Activated T-cell treated with anti-CD3 and anti-CD28 coated beads, Interleukin-2, amount 50 U/mL, for 72 hours (primary cell): ENCODE measurements at regions not wholly inside any gene's neighbourhood (a gene's known extent, or its start where the extent isn't known, plus 50 kb on each side); places are given as distances from the start of the nearest gene placed in this dataset.
"Not testable (repeated sequence)": the region's sequence is repeated elsewhere in the genome, so short reads cannot be mapped to it uniquely, and the experiment has no call there.

ENCODE experiments used
- ATAC-seq, 2 donors: fragments of 150-1000 bp; cut with Tn5 transposase; replicated peaks in 1 of 2; 2 replicates each; pipeline ENCODE4 v1.10.0; 2021; ENCODE audit warnings: moderate library complexity in 2 of 2, mild to moderate bottlenecking in 1 of 2
- DNase-seq, 2 donors: peaks; one replicate each; pipeline ENCODE4 v3.0.0; 2021 to 2022; ENCODE audit warnings: mixed read lengths in 1 of 2
- H3K27ac Mint-ChIP-seq: one replicate; pipeline ENCODE4 v1.8.0; 2022; ENCODE audit warnings: mild to moderate bottlenecking, moderate library complexity, mixed read lengths
- H3K27me3 Mint-ChIP-seq: one replicate; pipeline ENCODE4 v1.8.0; 2022; ENCODE audit warnings: low read depth, mixed read lengths
- H3K36me3 Mint-ChIP-seq, 2 donors: one replicate each; pipeline ENCODE4 v1.8.0; 2022; ENCODE audit warnings: mixed read lengths in 2 of 2, mild to moderate bottlenecking in 1 of 2; ENCODE audit not compliant: insufficient read depth in 2 of 2
- H3K4me1 Mint-ChIP-seq: one replicate; pipeline ENCODE4 v1.8.0; 2022; ENCODE audit warnings: low read depth, mixed read lengths
- H3K4me3 Mint-ChIP-seq, 2 donors: one replicate each; pipeline ENCODE4 v1.8.0; 2022; ENCODE audit warnings: mild to moderate bottlenecking in 2 of 2, mixed read lengths in 2 of 2, moderate library complexity in 2 of 2
- H3K9me3 Mint-ChIP-seq, 2 donors: one replicate each; pipeline ENCODE4 v1.8.0; 2022; ENCODE audit warnings: mixed read lengths in 2 of 2

DNA sequence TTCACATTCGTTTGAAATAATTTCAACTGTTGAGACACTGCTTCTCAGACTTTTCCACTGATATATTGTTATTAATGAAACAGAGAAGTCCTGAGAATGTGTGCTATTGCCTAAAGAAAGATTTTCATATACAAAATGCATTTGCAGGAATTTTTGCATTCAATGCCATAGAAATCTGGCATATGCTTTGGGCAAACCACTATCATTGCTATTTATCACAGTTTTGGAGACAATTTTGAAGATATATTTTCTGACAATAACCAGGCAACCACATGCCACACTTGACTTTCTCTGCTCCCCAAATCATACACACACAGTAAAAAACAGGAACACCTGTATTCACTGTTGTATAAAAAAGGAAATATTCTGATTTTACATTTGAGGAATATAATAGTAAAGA is 1303.7 kb upstream of the IGFBP7 start:
- H3K27me3 Mint-ChIP-seq, result no peaks in the 10 kb centered on the region
- no peak overlapping the region for H3K27ac Mint-ChIP-seq
- no peaks in the 10 kb centered on the region for H3K36me3 Mint-ChIP-seq

DNA sequence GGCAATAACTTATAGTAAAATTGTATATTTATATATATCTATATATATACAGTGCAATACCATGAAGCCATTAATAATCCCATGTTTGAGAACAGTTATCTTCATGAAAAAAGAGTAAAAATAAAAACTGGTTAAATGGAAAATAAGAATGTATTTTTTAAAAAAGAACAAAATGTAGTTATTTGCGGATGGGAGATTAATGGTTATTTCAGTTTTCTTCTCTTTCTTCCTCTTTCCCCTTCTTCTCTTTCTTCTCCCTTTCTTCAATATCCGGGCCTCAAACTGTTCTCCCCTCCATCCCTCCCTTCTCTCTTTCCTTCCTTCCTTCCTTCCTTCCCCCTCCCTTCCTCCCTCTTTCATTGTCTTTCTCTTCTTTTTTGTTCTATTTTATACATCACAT is 1301.7 kb upstream of the IGFBP7 start:
- Mint-ChIP-seq H3K36me3 (no peaks in the 10 kb centered on the region), H3K27ac (no peak overlapping the region), H3K4me3 (no peak overlapping the region), H3K9me3 (peaks cover 2% of the 10 kb centered on the region in 2 donors), H3K27me3 (no peaks in the 10 kb centered on the region), H3K4me1 (no peaks in the 10 kb centered on the region)
- DNase-seq (no peak), ATAC-seq (no peak)

More for the DNA sequence above, 1303.7 kb upstream of the IGFBP7 start:
- no peak for DNase-seq
- Mint-ChIP-seq H3K4me1 (no peaks in the 10 kb centered on the region), H3K9me3 (peaks cover 2% of the 10 kb centered on the region in 2 donors), H3K4me3 (no peak overlapping the region)
- no peak for ATAC-seq

- Mint-ChIP-seq H3K36me3 (no peaks in the 10 kb centered on the region), H3K9me3 (peaks cover 3 to 5% of the 10 kb centered on the region in 2 donors), H3K27me3 (no peaks in the 10 kb centered on the region), H3K4me3 (no peak overlapping the region), H3K27ac (no peak overlapping the region), H3K4me1 (no peaks in the 10 kb centered on the region)
- no peak for ATAC-seq
- DNase-seq, result no peak
These were observed 1296.6 kb upstream of the IGFBP7 start for GRCh38 chr4:58406762-58407161.

GRCh38 chr4:58368221-58368620 is 1258.0 kb upstream of the IGFBP7 start:
- no peaks in the 10 kb centered on the region for H3K27me3 Mint-ChIP-seq
- no peak for ATAC-seq
- H3K4me3 Mint-ChIP-seq, result no peak overlapping the region
- DNase-seq, result no peak
- H3K9me3 Mint-ChIP-seq, result peaks cover 1 to 8% of the 10 kb centered on the region in 2 donors
- no peak overlapping the region for H3K27ac Mint-ChIP-seq
- H3K4me1 Mint-ChIP-seq, result no peaks in the 10 kb centered on the region
- no peaks in the 10 kb centered on the region for H3K36me3 Mint-ChIP-seq

DNA sequence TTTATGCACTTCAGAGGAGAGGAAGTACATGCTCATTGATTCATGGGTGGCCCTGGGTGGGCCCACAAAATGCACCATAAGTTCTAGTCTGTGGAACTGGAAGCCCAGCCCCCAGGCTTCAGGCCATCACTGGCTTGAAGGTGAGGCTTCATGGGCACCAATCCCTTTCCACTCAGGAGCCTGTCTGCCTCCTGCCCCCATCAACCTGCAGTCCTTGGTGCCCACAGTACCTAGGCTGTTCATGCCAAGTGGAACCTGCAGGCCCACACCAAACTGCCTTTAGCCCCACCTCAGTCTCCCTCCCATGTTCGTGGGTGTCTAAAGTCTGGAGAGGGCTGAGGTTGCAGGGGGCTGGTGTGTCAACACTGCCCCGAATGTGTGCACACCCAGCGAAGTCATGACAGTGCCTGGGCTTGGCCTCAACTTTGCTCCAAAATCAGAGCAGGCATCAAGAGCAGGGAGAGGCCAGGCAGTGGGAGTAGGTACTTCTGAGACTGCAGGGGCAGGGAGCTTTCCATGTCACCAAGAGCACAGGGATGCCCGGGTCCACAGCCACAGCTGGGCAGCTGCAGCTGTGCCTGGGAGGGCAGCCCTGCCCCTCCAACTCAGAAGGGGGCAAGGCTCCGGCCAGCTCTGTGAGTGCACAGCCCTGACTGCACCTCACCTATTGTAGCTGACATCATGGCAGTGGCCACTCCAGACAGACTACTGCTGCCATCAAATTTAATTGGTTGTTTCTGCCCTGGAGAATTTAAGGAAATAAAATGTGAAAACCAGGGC is 1250.4 kb upstream of the IGFBP7 start:
- DNase-seq (no peak), ATAC-seq (no peak)
- Mint-ChIP-seq H3K4me1 (no peaks in the 10 kb centered on the region), H3K27ac (no peak overlapping the region), H3K27me3 (no peaks in the 10 kb centered on the region), H3K4me3 (no peak overlapping the region), H3K36me3 (peaks cover 0 to 2% of the 10 kb centered on the region in 2 donors), H3K9me3 (peaks cover 6 to 8% of the 10 kb centered on the region in 2 donors)

- DNase-seq, result no peak
- H3K36me3 Mint-ChIP-seq, result peaks cover 0 to 2% of the 10 kb centered on the region in 2 donors
- H3K4me3 Mint-ChIP-seq, result no peak overlapping the region
- no peak overlapping the region for H3K27ac Mint-ChIP-seq
- H3K27me3 Mint-ChIP-seq, result no peaks in the 10 kb centered on the region
- ATAC-seq, result no peak
- peaks cover 6 to 8% of the 10 kb centered on the region in 2 donors for H3K9me3 Mint-ChIP-seq
- H3K4me1 Mint-ChIP-seq, result no peaks in the 10 kb centered on the region
These were observed 1249.4 kb upstream of the IGFBP7 start for GRCh38 chr4:58359590-58359989.

- peaks cover 6 to 8% of the 10 kb centered on the region in 2 donors for H3K9me3 Mint-ChIP-seq
- H3K36me3 Mint-ChIP-seq, result peaks cover 0 to 2% of the 10 kb centered on the region in 2 donors
- no peaks in the 10 kb centered on the region for H3K27me3 Mint-ChIP-seq
- DNase-seq (no peak), ATAC-seq (no peak)
- no peaks in the 10 kb centered on the region for H3K4me1 Mint-ChIP-seq
- no peak overlapping the region for H3K4me3 Mint-ChIP-seq
- H3K27ac Mint-ChIP-seq, result no peak overlapping the region
These were observed 1247.8 kb upstream of the IGFBP7 start for GRCh38 chr4:58357947-58358346.

GRCh38 chr4:58325070-58325469 is 1214.9 kb upstream of the IGFBP7 start:
- Mint-ChIP-seq H3K4me1 (no peaks in the 10 kb centered on the region), H3K9me3 (no peaks in the 10 kb centered on the region), H3K4me3 (no peak overlapping the region), H3K27ac (no peak overlapping the region), H3K27me3 (no peaks in the 10 kb centered on the region), H3K36me3 (no peaks in the 10 kb centered on the region)
- ATAC-seq (no peak), DNase-seq (no peak)

DNA sequence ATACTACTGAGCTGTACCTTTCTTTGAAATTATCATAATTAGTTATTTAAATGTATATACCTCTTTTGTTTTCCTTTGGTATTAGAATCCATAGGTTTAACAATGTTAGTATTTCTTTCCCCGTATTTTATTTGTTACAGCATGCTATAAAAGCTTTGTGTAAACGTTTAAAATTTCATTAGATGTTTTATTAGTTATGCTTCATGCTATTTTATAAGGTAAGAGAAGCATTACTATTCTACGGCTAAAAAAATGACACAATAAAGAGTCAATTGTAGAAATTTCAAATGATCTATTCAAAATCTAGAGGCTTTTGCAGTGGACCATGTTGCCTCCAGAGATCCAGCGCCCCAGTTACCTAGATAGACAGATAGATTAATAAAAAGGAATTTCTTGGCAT is 1203.3 kb upstream of the IGFBP7 start:
- no peaks in the 10 kb centered on the region for H3K36me3 Mint-ChIP-seq
- H3K4me3 Mint-ChIP-seq, result no peak overlapping the region
- H3K27ac Mint-ChIP-seq, result no peak overlapping the region
- no peaks in the 10 kb centered on the region for H3K27me3 Mint-ChIP-seq
- no peaks in the 10 kb centered on the region for H3K4me1 Mint-ChIP-seq
- DNase-seq (no peak), ATAC-seq (no peak)
- H3K9me3 Mint-ChIP-seq, result peaks cover 3 to 5% of the 10 kb centered on the region in 2 donors

DNA sequence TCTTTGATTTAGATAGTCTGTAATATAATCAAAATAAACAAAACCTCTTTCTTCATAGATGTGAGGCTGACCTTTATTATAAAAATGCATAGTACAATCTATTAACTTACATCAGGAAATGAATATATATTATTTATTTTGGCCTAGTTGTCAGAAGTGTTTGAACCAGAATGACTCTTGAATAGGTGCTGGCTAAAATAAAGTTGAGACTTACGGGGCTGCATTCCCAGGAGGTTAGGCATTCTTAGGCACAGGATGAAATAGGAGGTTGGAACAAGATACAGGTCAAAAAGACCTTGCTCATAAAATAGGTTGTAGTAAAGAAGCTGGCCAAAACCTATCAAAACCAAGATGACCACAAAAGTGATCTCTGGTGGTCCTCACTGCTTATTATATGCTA is 1193.3 kb upstream of the IGFBP7 start:
- Mint-ChIP-seq H3K27ac (no peak overlapping the region), H3K27me3 (no peaks in the 10 kb centered on the region), H3K4me1 (no peaks in the 10 kb centered on the region), H3K36me3 (no peaks in the 10 kb centered on the region), H3K9me3 (peaks cover 0 to 5% of the 10 kb centered on the region in 2 donors), H3K4me3 (no peak overlapping the region)
- DNase-seq, result no peak
- no peak for ATAC-seq

GRCh38 chr4:58301376-58301999 is 1191.3 kb upstream of the IGFBP7 start:
- Mint-ChIP-seq H3K9me3 (peaks cover 4 to 5% of the 10 kb centered on the region in 2 donors), H3K4me3 (no peak overlapping the region), H3K36me3 (no peaks in the 10 kb centered on the region), H3K27ac (no peak overlapping the region), H3K27me3 (no peaks in the 10 kb centered on the region), H3K4me1 (no peaks in the 10 kb centered on the region)
- no peak for DNase-seq
- ATAC-seq, result no peak

- Mint-ChIP-seq H3K4me3 (no peak overlapping the region), H3K36me3 (no peaks in the 10 kb centered on the region), H3K9me3 (peaks cover 8 to 11% of the 10 kb centered on the region in 2 donors), H3K27ac (no peak overlapping the region), H3K27me3 (no peaks in the 10 kb centered on the region), H3K4me1 (no peaks in the 10 kb centered on the region)
- ATAC-seq (no peak), DNase-seq (no peak)
These were observed 1176.2 kb upstream of the IGFBP7 start for GRCh38 chr4:58286335-58286734.

GRCh38 chr4:58280928-58281327 is 1170.7 kb upstream of the IGFBP7 start:
- H3K9me3 Mint-ChIP-seq, result peaks cover 10 to 14% of the 10 kb centered on the region in 2 donors
- not testable (repeated sequence) for H3K27ac Mint-ChIP-seq, DNase-seq, H3K4me3 Mint-ChIP-seq, ATAC-seq, H3K36me3 Mint-ChIP-seq, H3K27me3 Mint-ChIP-seq, H3K4me1 Mint-ChIP-seq

GRCh38 chr4:58275856-58276255 is 1165.7 kb upstream of the IGFBP7 start:
- no peak for ATAC-seq
- Mint-ChIP-seq H3K27me3 (no peaks in the 10 kb centered on the region), H3K27ac (no peak overlapping the region), H3K4me1 (no peaks in the 10 kb centered on the region), H3K4me3 (no peak overlapping the region), H3K36me3 (no peaks in the 10 kb centered on the region), H3K9me3 (peaks cover 9 to 11% of the 10 kb centered on the region in 2 donors)
- no peak for DNase-seq
